Breast epithelium (tissue), 4 donors: ENCODE measurements at regions not wholly inside any gene's neighbourhood (a gene's known extent, or its start where the extent isn't known, plus 50 kb on each side); places are given as distances from the start of the nearest gene placed in this dataset.

ENCODE experiments used
- DNase-seq, 2 donors: peaks; one replicate each; pipeline ENCODE4 v3.0.0-alpha.2; 2019; ENCODE audit warnings: low spot score in 2 of 2
- H3K27ac ChIP-seq, 2 donors: fragments of 200-600 bp; sonication (generic) in 1 of 2; one replicate each; pipeline ENCODE4 v1.5.1; 2016 to 2019; ENCODE audit warnings: mild to moderate bottlenecking in 1 of 2
- H3K27me3 ChIP-seq, 2 donors: fragments of 200-600 bp; sonication (generic) in 1 of 2; one replicate each; pipeline versions ENCODE4 v1.5.1 to v1.6.0; 2017 to 2019; ENCODE audit warnings: control low read depth in 1 of 2, mild to moderate bottlenecking in 1 of 2
- H3K36me3 ChIP-seq: fragments of 200-600 bp; one replicate; pipeline ENCODE4 v1.5.1; 2019
- H3K4me1 ChIP-seq, 2 donors: fragments of 200-600 bp; sonication (generic); one replicate each; pipeline ENCODE4 v1.5.1; 2016 to 2019; ENCODE audit warnings: control low read depth in 1 of 2
- H3K4me3 ChIP-seq, 3 donors: fragments of 200-600 bp; sonication (generic); 1 replicate in 2 of 3; 2 replicates in 1 of 3; pipeline ENCODE4 v1.5.1; 2016 to 2019; ENCODE audit warnings: mild to moderate bottlenecking in 3 of 3, moderate library complexity in 2 of 3
- H3K9me3 ChIP-seq, 2 donors: fragments of 200-600 bp; sonication (generic) in 1 of 2; one replicate each; pipeline ENCODE4 v1.5.1; 2016 to 2019; ENCODE audit warnings: control low read depth in 1 of 2
- CTCF ChIP-seq, 3 donors: fragments of 450-650 bp; IDR thresholded peaks; one replicate each; pipeline ENCODE4 v1.5.1; 2016 to 2017; ENCODE audit warnings: antibody characterized with exemption in 3 of 3, mild to moderate bottlenecking in 3 of 3, moderate library complexity in 3 of 3
- POLR2A ChIP-seq: fragments of 450-650 bp; IDR thresholded peaks from one replicate; pipeline ENCODE4 v1.6.1; 2016; ENCODE audit warnings: antibody characterized with exemption, mild to moderate bottlenecking, moderate library complexity
- POLR2AphosphoS5 ChIP-seq, 3 donors: sonication (generic); formaldehyde crosslinking; IDR thresholded peaks; one replicate each; pipeline ENCODE4 v1.6.1; 2017; ENCODE audit warnings: antibody characterized with exemption in 3 of 3
- intact Hi-C: fragments of 100-400 bp; cut with DNase I; formaldehyde crosslinking; loops from one replicate; pipeline ENCODE4 v1.15.1; 2023; ENCODE audit warnings: low total_unique reads

DNA sequence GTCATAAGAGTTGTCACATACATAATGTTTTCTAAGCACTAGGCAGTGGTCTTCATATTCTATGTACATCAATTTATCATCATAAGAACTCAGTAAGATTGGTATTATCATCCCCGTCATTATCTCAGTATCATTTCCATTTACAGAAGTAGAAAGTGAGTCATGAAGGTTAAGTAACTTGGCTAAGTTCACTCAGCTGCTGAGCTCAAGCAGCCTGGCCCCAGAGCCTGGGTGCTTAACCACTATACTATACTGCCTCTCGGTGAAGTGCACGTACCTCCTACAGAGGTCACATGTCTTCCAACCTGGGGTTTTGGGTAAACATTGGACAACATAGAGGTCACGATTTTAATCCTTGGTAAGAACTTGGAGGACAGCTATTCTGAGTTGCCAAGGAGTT is 161.5 kb upstream of the GATB start:
- DNase-seq, result no peak
- Histone ChIP-seq H3K9me3 (no peaks in the 10 kb centered on the region), H3K4me3 (no peak overlapping the region), H3K27me3 (no peaks in the 10 kb centered on the region), H3K27ac (no peak overlapping the region), H3K36me3 (no peaks in the 10 kb centered on the region), H3K4me1 (no peaks in the 10 kb centered on the region)
- TF ChIP-seq CTCF (IDR thresholded peaks at IDR 0.05) (no peak), POLR2A (no peak), POLR2AphosphoS5 (IDR thresholded peaks at IDR 0.05) (no peak)
- intact Hi-C loops, result no loop called here

DNA sequence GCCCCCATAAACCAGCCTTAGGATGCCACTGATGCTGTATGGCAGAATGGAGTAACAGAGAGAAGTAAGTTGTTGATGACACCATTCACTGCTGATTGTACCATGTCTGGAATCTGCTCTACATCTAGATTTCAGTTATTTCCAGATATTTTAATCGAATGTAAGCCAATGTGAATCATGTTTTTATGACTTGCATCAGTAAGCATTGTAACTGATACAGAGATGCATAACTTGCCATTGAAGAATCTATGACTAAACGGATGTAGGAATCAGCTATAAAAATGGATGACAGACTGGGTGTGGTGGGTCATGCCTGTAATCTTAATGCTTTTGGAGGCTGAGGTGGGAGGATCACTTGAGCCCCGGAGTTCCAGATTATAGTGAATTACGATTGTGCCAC is 161.0 kb upstream of the GATB start:
- H3K4me3 ChIP-seq, result no peak overlapping the region
- TF ChIP-seq POLR2A (no peak), POLR2AphosphoS5 (IDR thresholded peaks at IDR 0.05) (no peak), CTCF (IDR thresholded peaks at IDR 0.05) (no peak)
- no peaks in the 10 kb centered on the region for H3K4me1 ChIP-seq
- H3K36me3 ChIP-seq, result no peaks in the 10 kb centered on the region
- DNase-seq, result no peak
- H3K27me3 ChIP-seq, result no peaks in the 10 kb centered on the region
- no peak overlapping the region for H3K27ac ChIP-seq
- H3K9me3 ChIP-seq, result no peaks in the 10 kb centered on the region
- intact Hi-C loops, result no loop called here

- H3K9me3 ChIP-seq, result no peaks in the 10 kb centered on the region
- H3K4me3 ChIP-seq, result no peak overlapping the region
- DNase-seq, result no peak
- no peak for TF ChIP-seq CTCF (IDR thresholded peaks at IDR 0.05)
- no peak for TF ChIP-seq POLR2AphosphoS5 (IDR thresholded peaks at IDR 0.05)
- no peak for TF ChIP-seq POLR2A
- H3K36me3 ChIP-seq, result no peaks in the 10 kb centered on the region
- H3K4me1 ChIP-seq, result no peaks in the 10 kb centered on the region
- H3K27me3 ChIP-seq, result no peaks in the 10 kb centered on the region
- intact Hi-C loops, result no loop called here
- no peak overlapping the region for H3K27ac ChIP-seq
Measured at GRCh38 chr4:151921386-151921785, 160.6 kb upstream of the GATB start.

- Histone ChIP-seq H3K27ac (no peak overlapping the region), H3K4me3 (no peak overlapping the region), H3K27me3 (no peaks in the 10 kb centered on the region), H3K4me1 (no peaks in the 10 kb centered on the region), H3K36me3 (no peaks in the 10 kb centered on the region), H3K9me3 (no peaks in the 10 kb centered on the region)
- no peak for DNase-seq
- intact Hi-C loops, result no loop called here
- TF ChIP-seq POLR2AphosphoS5 (IDR thresholded peaks at IDR 0.05) (no peak), CTCF (IDR thresholded peaks at IDR 0.05) (no peak), POLR2A (no peak)
Measured at GRCh38 chr4:151917145-151917734, 156.4 kb upstream of the GATB start.

DNA sequence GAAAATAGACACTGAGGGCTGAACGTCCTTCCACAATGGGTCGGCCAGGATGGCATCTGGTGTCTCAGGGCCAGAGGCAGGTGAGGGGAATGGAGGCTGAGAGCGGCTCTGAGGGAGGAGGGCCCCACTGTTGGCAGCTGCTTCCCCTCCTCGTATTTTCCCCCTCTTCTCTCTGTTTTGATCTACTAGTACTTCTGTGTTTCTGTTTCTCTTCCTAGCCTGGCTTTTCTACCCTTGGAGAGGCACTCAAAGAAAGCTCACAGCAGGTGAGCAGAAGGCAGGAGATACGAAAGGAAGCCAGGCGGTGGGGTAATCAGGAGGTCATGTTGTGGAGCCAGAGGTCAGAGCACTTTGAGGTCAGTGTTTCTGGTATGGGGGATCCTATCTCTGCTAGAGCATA is 151.8 kb upstream of the GATB start:
- DNase-seq, result no peak
- no peaks in the 10 kb centered on the region for H3K9me3 ChIP-seq
- TF ChIP-seq POLR2A (no peak), CTCF (IDR thresholded peaks at IDR 0.05) (no peak), POLR2AphosphoS5 (IDR thresholded peaks at IDR 0.05) (no peak)
- H3K27me3 ChIP-seq, result no peaks in the 10 kb centered on the region
- no peak overlapping the region for H3K27ac ChIP-seq
- H3K36me3 ChIP-seq, result no peaks in the 10 kb centered on the region
- H3K4me1 ChIP-seq, result no peaks in the 10 kb centered on the region
- no peak overlapping the region for H3K4me3 ChIP-seq
- intact Hi-C loops, result no loop called here
